GM12892 (cell line): ENCODE measurements at regions not wholly inside any gene's neighbourhood (a gene's known extent, or its start where the extent isn't known, plus 50 kb on each side); places are given as distances from the start of the nearest gene placed in this dataset.

ENCODE experiments used
- POLR2A ChIP-seq: IDR thresholded peaks from 2 replicates; pipeline ENCODE4 v1.6.1; 2011; ENCODE audit warnings: low read depth, low read length, control low read depth
- POLR2AphosphoS5 ChIP-seq: IDR thresholded peaks from 2 replicates; pipeline ENCODE4 v1.6.1; 2011; ENCODE audit warnings: low read depth, low read length, control low read depth

DNA sequence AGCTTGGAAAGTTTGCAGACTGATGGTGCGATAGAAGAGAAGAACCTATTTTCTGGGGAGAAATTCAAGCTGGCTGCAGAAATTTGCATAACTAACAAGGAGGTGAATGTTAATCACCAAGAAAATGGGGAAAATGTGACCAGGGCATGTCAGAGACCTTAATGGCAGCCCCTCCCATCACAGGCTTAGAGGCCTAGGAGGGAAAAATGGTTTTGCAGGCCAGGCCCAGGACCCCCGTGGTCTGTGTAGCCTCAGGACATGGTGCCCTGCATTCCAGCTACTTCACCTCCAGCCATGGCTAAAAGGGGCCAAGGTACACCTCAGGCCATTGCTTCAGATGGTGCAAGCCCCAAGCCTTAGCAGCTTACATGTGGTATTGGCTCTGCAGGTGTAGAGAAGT, 207.1 kb upstream of the CXorf66 start:
- TF ChIP-seq POLR2A (no peak), POLR2AphosphoS5 (no peak)
